ENCODE measurements at regions not wholly inside any gene's neighbourhood (a gene's known extent, or its start where the extent isn't known, plus 50 kb on each side); places are given as distances from the start of the nearest gene placed in this dataset.
A peak's percentile ranks its signal among the peaks of the same experiment; 100 is the strongest.

DNA sequence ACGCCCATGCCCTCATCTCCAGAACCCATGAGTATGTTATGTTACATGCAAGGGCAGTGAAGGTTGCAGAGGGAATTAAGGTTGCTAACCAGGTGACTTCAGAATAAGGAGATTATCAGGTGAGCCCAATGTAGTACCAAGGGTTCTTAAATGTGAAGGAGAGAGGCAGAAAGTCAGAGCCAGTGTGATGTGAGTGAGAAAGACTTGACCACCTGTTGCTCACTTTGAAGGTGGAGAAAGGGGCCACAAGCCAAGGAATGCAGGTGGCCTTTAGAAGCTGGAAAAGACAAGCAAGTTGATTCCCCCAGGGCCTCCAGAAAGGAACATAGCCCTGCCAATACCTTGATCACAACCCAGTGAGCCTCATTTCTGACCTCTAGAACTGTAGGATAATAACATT, 84.7 kb upstream of the CLDN14 start:
- Histone ChIP-seq H3K27ac (ENCODE audit: low read depth, low read length, poor library complexity, severe bottlenecking) (no peak overlapping the region), H3K36me3 (ENCODE audit: insufficient read depth, low read length, poor library complexity, severe bottlenecking) (no peaks in the 10 kb centered on the region), H3K27me3 (replicated peaks; ENCODE audit: insufficient read depth, low read depth, low read length, poor library complexity) (no peaks in the 10 kb centered on the region), H3K4me3 (ENCODE audit: low read depth, low read length, poor library complexity, severe bottlenecking) (no peak overlapping the region), H3K9me3 (ENCODE audit: low read depth, low read length, poor library complexity, severe bottlenecking) (no peaks in the 10 kb centered on the region), H3K4me1 (ENCODE audit: insufficient read depth, low read length, poor library complexity, severe bottlenecking) (peaks cover 34% of the 10 kb centered on the region)
- CTCF ChIA-PET, result no interaction called here
- no peak for DNase-seq (ENCODE audit: low spot score)
- no TSS peak for BruUV-seq (replicated peaks)
- POLR2A ChIA-PET (ENCODE audit: low non-redundant PET), result no interaction called here
- no peak for TF ChIP-seq EZH2 (IDR thresholded peaks at IDR 0.05; ENCODE audit: borderline replicate concordance, low read depth, low read length, poor library complexity, severe bottlenecking)
- TF ChIP-seq, protein P1, sequence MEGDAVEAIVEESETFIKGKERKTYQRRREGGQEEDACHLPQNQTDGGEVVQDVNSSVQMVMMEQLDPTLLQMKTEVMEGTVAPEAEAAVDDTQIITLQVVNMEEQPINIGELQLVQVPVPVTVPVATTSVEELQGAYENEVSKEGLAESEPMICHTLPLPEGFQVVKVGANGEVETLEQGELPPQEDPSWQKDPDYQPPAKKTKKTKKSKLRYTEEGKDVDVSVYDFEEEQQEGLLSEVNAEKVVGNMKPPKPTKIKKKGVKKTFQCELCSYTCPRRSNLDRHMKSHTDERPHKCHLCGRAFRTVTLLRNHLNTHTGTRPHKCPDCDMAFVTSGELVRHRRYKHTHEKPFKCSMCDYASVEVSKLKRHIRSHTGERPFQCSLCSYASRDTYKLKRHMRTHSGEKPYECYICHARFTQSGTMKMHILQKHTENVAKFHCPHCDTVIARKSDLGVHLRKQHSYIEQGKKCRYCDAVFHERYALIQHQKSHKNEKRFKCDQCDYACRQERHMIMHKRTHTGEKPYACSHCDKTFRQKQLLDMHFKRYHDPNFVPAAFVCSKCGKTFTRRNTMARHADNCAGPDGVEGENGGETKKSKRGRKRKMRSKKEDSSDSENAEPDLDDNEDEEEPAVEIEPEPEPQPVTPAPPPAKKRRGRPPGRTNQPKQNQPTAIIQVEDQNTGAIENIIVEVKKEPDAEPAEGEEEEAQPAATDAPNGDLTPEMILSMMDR (conservative IDR thresholded peaks at IDR 0.05; ENCODE audit: low read depth, low read length), result no peak
- intact Hi-C loops (cut with micrococcal nuclease; ENCODE audit: unreplicated experiment), result no loop called here

DNA sequence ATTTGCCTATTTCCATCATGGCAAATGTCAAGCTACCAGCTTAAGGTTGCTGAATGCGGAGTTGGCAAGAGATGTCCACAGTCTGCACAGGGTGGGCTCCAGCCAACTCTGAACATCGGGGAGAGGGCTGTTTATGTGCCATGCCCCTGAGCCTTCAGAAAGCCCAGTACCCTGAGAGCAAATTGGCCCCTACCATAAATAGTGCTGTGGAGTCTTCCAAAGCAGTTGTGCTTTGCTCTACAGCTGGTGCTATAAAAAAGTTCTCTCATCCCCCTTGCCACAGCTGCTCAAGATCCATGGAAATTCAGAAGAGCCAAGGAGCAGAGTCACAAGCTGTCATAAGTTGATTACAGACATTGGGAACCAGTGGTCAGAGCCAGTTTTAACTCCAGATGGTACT, 85.6 kb upstream of the CLDN14 start:
- Histone ChIP-seq H3K9me3 (ENCODE audit: low read depth, low read length, poor library complexity, severe bottlenecking) (no peaks in the 10 kb centered on the region), H3K4me3 (ENCODE audit: low read depth, low read length, poor library complexity, severe bottlenecking) (no peak overlapping the region), H3K4me1 (ENCODE audit: insufficient read depth, low read length, poor library complexity, severe bottlenecking) (peaks cover 34% of the 10 kb centered on the region), H3K36me3 (ENCODE audit: insufficient read depth, low read length, poor library complexity, severe bottlenecking) (no peaks in the 10 kb centered on the region), H3K27ac (ENCODE audit: low read depth, low read length, poor library complexity, severe bottlenecking) (no peak overlapping the region), H3K27me3 (replicated peaks; ENCODE audit: insufficient read depth, low read depth, low read length, poor library complexity) (no peaks in the 10 kb centered on the region)
- BruUV-seq (replicated peaks), result no TSS peak
- TF ChIP-seq EZH2 (IDR thresholded peaks at IDR 0.05; ENCODE audit: borderline replicate concordance, low read depth, low read length, poor library complexity, severe bottlenecking), result no peak
- TF ChIP-seq, protein P1 (conservative IDR thresholded peaks at IDR 0.05; ENCODE audit: low read depth, low read length), result no peak
- no peak for DNase-seq (ENCODE audit: low spot score)
- ChIA-PET CTCF (no interaction called here), POLR2A (ENCODE audit: low non-redundant PET) (no interaction called here)
- intact Hi-C loops (cut with micrococcal nuclease; ENCODE audit: unreplicated experiment), result no loop called here

GRCh38 chr21:36566644-36567043, 86.7 kb upstream of the CLDN14 start:
- CTCF ChIA-PET, result interaction anchor here (0.8 kb wide), 1 partner anchor 64 kb away, joined by 3 read pairs; no protein-coding TSS in a partner anchor
- TF ChIP-seq, protein P1 (conservative IDR thresholded peaks at IDR 0.05; ENCODE audit: low read depth, low read length), result no peak
- no peak for TF ChIP-seq EZH2 (IDR thresholded peaks at IDR 0.05; ENCODE audit: borderline replicate concordance, low read depth, low read length, poor library complexity, severe bottlenecking)
- Histone ChIP-seq H3K4me1 (ENCODE audit: insufficient read depth, low read length, poor library complexity, severe bottlenecking) (peaks cover 34% of the 10 kb centered on the region), H3K36me3 (ENCODE audit: insufficient read depth, low read length, poor library complexity, severe bottlenecking) (no peaks in the 10 kb centered on the region), H3K4me3 (ENCODE audit: low read depth, low read length, poor library complexity, severe bottlenecking) (no peak overlapping the region), H3K9me3 (ENCODE audit: low read depth, low read length, poor library complexity, severe bottlenecking) (no peaks in the 10 kb centered on the region), H3K27ac (ENCODE audit: low read depth, low read length, poor library complexity, severe bottlenecking) (peak overlapping the region; percentile 13), H3K27me3 (replicated peaks; ENCODE audit: insufficient read depth, low read depth, low read length, poor library complexity) (no peaks in the 10 kb centered on the region)
- DNase-seq (ENCODE audit: low spot score), result no peak
- POLR2A ChIA-PET (ENCODE audit: low non-redundant PET), result no interaction called here
- intact Hi-C loops (cut with micrococcal nuclease; ENCODE audit: unreplicated experiment), result no loop called here
- BruUV-seq (replicated peaks), result no TSS peak

Data from A673 (cell line).